Immature natural killer cell (primary cell): ENCODE measurements at regions not wholly inside any gene's neighbourhood (a gene's known extent, or its start where the extent isn't known, plus 50 kb on each side); places are given as distances from the start of the nearest gene placed in this dataset.
A peak's percentile ranks its signal among the peaks of the same experiment; 100 is the strongest.
"Not testable (repeated sequence)": the region's sequence is repeated elsewhere in the genome, so short reads cannot be mapped to it uniquely, and the experiment has no call there.

ENCODE experiments used
- DNase-seq, 3 donors: peaks; one replicate each; pipeline ENCODE4 v3.0.0; 2022; ENCODE audit warnings: mixed read lengths in 1 of 3
- H3K27ac Mint-ChIP-seq, 6 donors: one replicate each; pipeline ENCODE4 v1.8.0; 2020; ENCODE audit warnings: mixed read lengths in 6 of 6, mild to moderate bottlenecking in 5 of 6, inconsistent platforms in 4 of 6, moderate library complexity in 3 of 6
- H3K27me3 Mint-ChIP-seq, 3 donors: one replicate each; pipeline ENCODE4 v1.8.0; 2020 to 2021; ENCODE audit warnings: low read depth in 3 of 3, mild to moderate bottlenecking in 3 of 3, mixed read lengths in 3 of 3, moderate library complexity in 3 of 3, inconsistent platforms in 1 of 3
- H3K36me3 Mint-ChIP-seq, 3 donors: one replicate each; pipeline ENCODE4 v1.8.0; 2020; ENCODE audit warnings: mixed read lengths in 3 of 3, inconsistent platforms in 2 of 3, mild to moderate bottlenecking in 2 of 3
- H3K4me1 Mint-ChIP-seq, 2 donors: one replicate each; pipeline ENCODE4 v1.8.0; 2020; ENCODE audit warnings: inconsistent platforms in 2 of 2, mild to moderate bottlenecking in 2 of 2, mixed read lengths in 2 of 2, moderate library complexity in 1 of 2
- H3K4me3 Mint-ChIP-seq, 5 donors: one replicate each; pipeline ENCODE4 v1.8.0; 2020; ENCODE audit warnings: mild to moderate bottlenecking in 5 of 5, mixed read lengths in 5 of 5, inconsistent platforms in 3 of 5, moderate library complexity in 3 of 5
- H3K9me3 Mint-ChIP-seq, 6 donors: one replicate each; pipeline ENCODE4 v1.8.0; 2020; ENCODE audit warnings: mild to moderate bottlenecking in 6 of 6, mixed read lengths in 6 of 6, inconsistent platforms in 4 of 6, moderate library complexity in 3 of 6

DNA sequence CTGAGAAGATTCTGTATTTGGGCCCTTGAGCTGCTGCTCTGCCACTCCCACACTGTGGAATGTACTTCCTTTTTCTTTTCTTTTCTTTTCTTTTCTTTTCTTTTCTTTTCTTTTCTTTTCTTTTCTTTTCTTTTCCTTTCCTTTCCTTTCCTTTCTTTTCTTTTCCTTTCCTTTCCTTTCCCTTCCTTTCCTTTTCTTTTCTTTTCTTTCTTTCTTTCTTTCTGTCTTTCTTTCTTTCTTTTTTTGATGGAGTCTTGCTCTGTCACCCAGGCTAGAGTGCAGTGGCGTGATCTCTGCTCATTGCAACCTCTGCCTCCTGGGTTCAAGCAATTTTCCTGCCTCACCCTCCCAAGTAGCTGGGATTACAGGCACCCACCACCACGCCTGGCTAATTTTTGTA lies 89.8 kb downstream of the DNAAF6 start:
- H3K9me3 Mint-ChIP-seq, H3K36me3 Mint-ChIP-seq, H3K4me3 Mint-ChIP-seq, H3K27ac Mint-ChIP-seq, DNase-seq, H3K4me1 Mint-ChIP-seq: not testable (repeated sequence)
- H3K27me3 Mint-ChIP-seq, result peaks cover 2 to 15% (median 2%) of the 10 kb centered on the region in 3 donors

GRCh38 chrX:107298276-107298675 lies 91.9 kb downstream of the DNAAF6 start:
- Mint-ChIP-seq H3K27me3 (peaks cover 2 to 16% (median 5%) of the 10 kb centered on the region in 3 donors), H3K4me1 (no peaks in the 10 kb centered on the region), H3K27ac (no peak overlapping the region), H3K9me3 (no peaks in the 10 kb centered on the region), H3K4me3 (no peak overlapping the region), H3K36me3 (no peaks in the 10 kb centered on the region)
- no peak for DNase-seq

GRCh38 chrX:107301253-107301652 lies 94.8 kb downstream of the DNAAF6 start:
- no peak for DNase-seq
- Mint-ChIP-seq H3K27me3 (peaks cover 2 to 26% (median 12%) of the 10 kb centered on the region in 3 donors), H3K27ac (no peak overlapping the region), H3K36me3 (no peaks in the 10 kb centered on the region), H3K9me3 (no peaks in the 10 kb centered on the region), H3K4me1 (no peaks in the 10 kb centered on the region), H3K4me3 (no peak overlapping the region)

DNA sequence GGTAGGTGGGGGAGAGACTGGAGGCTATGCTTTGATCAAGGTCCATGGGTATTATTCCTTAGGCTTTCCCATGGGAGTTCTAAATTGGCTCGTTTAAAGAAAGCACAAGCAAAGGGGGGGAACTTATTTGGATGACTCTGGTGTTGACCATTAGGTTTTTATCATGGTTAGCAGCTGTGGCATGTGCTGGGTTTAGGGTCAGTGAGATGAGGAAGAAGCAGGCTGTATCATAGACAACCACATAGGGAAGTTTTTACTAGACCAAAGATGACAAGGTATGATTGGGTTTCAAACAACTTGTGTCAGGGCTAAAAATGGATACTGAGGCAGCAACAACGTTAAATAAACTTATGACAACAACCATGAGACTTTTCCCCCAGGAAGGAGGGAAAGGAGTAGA lies 97.7 kb downstream of the DNAAF6 start:
- Mint-ChIP-seq H3K9me3 (no peaks in the 10 kb centered on the region), H3K4me1 (no peaks in the 10 kb centered on the region)

DNA sequence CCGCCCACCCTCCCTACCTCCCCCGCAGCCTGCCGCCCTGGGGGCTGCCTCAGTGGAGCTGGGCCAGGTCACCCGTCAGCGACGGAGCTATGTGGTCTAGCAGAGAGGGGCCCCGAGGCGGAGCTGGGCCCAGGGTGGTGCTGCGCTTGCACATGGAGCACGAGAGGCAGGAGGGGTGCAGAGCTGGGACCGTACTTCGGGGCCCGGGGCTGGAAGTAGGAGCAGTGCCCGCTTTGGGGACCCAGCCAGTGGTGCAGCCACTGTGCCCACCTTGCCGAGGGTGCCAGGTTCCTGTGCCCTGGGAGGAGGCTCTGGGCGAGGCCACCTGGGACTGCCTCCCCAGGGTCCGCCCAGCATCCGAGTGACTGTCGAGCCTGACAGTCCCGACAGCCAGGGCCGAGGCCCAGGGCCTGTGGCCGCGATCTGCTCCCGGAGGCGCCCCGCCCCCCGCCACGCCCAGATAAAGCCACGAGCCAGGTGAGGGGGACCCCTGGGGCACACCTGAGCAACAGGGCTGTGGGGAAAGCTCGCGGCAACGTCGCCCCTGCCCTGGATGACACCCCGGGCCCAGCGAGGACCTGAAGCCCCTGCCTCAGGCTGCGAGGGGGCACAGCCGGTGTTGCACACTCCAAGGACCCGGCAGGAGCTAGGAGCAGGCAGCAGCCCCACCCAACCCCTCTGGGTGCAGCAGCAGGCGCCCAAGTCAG lies 117.5 kb downstream of the DNAAF6 start:
- no peaks in the 10 kb centered on the region for H3K4me1 Mint-ChIP-seq

More for the DNA sequence above, 97.7 kb downstream of the DNAAF6 start:
- H3K4me3 Mint-ChIP-seq, result no peak overlapping the region
- no peak overlapping the region for H3K27ac Mint-ChIP-seq
- H3K27me3 Mint-ChIP-seq, result peaks cover 2 to 13% (median 11%) of the 10 kb centered on the region in 3 donors
- no peak for DNase-seq
- H3K36me3 Mint-ChIP-seq, result no peaks in the 10 kb centered on the region

GRCh38 chrX:107324493-107325310 lies 118.3 kb downstream of the DNAAF6 start:
- Mint-ChIP-seq H3K4me3 (no peak overlapping the region), H3K27ac (no peak overlapping the region), H3K36me3 (no peaks in the 10 kb centered on the region), H3K4me1 (no peaks in the 10 kb centered on the region), H3K27me3 (peaks cover 0 to 6% (median 5%) of the 10 kb centered on the region in 3 donors), H3K9me3 (no peaks in the 10 kb centered on the region)
- peak in 2 of 3 donors; percentile 5 to 6 for DNase-seq

More for the DNA sequence above, 117.5 kb downstream of the DNAAF6 start:
- no peak for DNase-seq
- no peaks in the 10 kb centered on the region for H3K9me3 Mint-ChIP-seq
- no peak overlapping the region for H3K4me3 Mint-ChIP-seq
- no peak overlapping the region for H3K27ac Mint-ChIP-seq
- H3K27me3 Mint-ChIP-seq, result peaks cover 0 to 6% (median 5%) of the 10 kb centered on the region in 3 donors
- H3K36me3 Mint-ChIP-seq, result no peaks in the 10 kb centered on the region

DNA sequence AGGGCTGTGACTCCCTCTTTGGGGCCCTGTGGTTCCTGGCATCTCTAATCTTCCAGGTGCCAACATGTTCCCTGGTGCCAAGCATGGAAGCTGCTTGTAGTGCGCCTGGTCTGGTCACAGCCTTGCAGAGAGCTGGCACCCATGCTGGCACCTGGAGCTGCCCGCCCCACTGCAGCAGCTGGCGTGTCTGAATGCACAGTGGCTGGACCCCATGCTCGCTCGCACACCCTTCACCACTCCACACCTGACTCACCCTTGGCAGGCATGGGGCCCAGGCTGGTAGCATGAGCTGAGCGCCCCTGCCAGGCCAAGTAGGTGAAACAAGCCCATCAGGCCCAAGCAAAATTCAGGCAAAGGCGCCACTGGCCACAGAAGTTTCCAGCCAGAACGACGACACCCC lies 119.1 kb downstream of the DNAAF6 start:
- no peak for DNase-seq
- no peaks in the 10 kb centered on the region for H3K4me1 Mint-ChIP-seq
- H3K4me3 Mint-ChIP-seq, result no peak overlapping the region
- no peaks in the 10 kb centered on the region for H3K9me3 Mint-ChIP-seq
- no peaks in the 10 kb centered on the region for H3K36me3 Mint-ChIP-seq
- H3K27ac Mint-ChIP-seq, result no peak overlapping the region
- H3K27me3 Mint-ChIP-seq, result peaks cover 0 to 3% (median 2%) of the 10 kb centered on the region in 3 donors

DNA sequence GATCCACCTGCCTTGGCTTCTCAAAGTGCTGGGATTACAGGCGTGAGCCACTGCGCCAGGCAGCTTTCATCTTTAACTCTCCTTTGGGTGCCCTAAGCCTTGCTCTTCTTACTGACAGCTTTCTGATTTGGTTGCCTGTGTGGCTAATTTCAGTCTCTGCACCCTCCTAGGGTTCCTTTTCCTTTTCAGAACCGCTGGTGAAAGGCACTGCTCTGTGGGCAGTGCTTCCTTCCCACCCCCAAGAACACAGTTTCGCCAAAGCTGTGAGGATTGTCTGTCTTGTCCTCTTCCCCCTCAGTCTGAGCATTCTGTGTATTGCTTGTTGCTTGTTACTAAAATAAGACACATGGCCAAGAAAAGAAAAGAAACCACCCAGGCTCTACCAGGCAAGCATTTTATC lies 101.4 kb upstream of the FRMPD3 start:
- Mint-ChIP-seq H3K36me3 (no peaks in the 10 kb centered on the region), H3K4me1 (no peaks in the 10 kb centered on the region), H3K27ac (no peak overlapping the region), H3K4me3 (no peak overlapping the region), H3K27me3 (peaks cover 5 to 9% (median 8%) of the 10 kb centered on the region in 3 donors), H3K9me3 (no peaks in the 10 kb centered on the region)
- DNase-seq, result no peak

DNA sequence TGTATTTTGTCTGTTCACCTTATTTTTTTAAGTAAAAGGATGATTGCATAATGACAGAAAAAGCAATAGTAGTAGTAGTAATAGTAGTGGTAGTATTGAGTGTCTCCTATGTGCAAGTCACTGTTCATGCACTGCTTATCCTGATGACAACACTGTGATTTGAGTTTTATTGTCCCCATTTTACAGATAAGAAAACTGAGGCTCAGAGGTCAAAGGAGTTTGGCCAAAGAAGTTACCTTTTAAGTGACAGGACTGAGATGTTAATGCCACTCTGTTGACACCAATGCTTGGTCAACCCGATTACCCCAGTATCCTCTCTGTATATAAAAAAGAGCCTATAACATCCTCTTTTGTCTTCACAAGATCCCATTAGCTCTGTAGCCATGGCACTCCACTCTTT lies 100.5 kb upstream of the FRMPD3 start:
- H3K4me3 Mint-ChIP-seq, result no peak overlapping the region
- H3K4me1 Mint-ChIP-seq, result no peaks in the 10 kb centered on the region
- H3K36me3 Mint-ChIP-seq, result no peaks in the 10 kb centered on the region
- no peak overlapping the region for H3K27ac Mint-ChIP-seq
- H3K9me3 Mint-ChIP-seq, result peaks cover 0 to 3% (median 0%) of the 10 kb centered on the region in 6 donors
- DNase-seq, result no peak
- H3K27me3 Mint-ChIP-seq, result peaks cover 5 to 8% (median 5%) of the 10 kb centered on the region in 3 donors

GRCh38 chrX:107355533-107355932 lies 93.9 kb upstream of the FRMPD3 start:
- no peak overlapping the region for H3K27ac Mint-ChIP-seq
- H3K4me3 Mint-ChIP-seq, result no peak overlapping the region
- H3K4me1 Mint-ChIP-seq, result no peaks in the 10 kb centered on the region
- DNase-seq, result no peak
- H3K36me3 Mint-ChIP-seq, result no peaks in the 10 kb centered on the region
- peaks cover 0 to 4% (median 0%) of the 10 kb centered on the region in 6 donors for H3K9me3 Mint-ChIP-seq
- H3K27me3 Mint-ChIP-seq, result peaks cover 5 to 7% (median 5%) of the 10 kb centered on the region in 3 donors

GRCh38 chrX:107360788-107361360 lies 88.6 kb upstream of the FRMPD3 start:
- H3K4me1 Mint-ChIP-seq, result no peaks in the 10 kb centered on the region
- peaks cover 0 to 2% (median 0%) of the 10 kb centered on the region in 6 donors for H3K9me3 Mint-ChIP-seq
- no peak overlapping the region for H3K4me3 Mint-ChIP-seq
- no peak overlapping the region for H3K27ac Mint-ChIP-seq
- DNase-seq, result no peak
- peaks cover 0 to 11% (median 5%) of the 10 kb centered on the region in 3 donors for H3K27me3 Mint-ChIP-seq
- H3K36me3 Mint-ChIP-seq, result no peaks in the 10 kb centered on the region

- not testable (repeated sequence) for H3K27me3 Mint-ChIP-seq, H3K4me1 Mint-ChIP-seq, DNase-seq, H3K36me3 Mint-ChIP-seq, H3K9me3 Mint-ChIP-seq, H3K4me3 Mint-ChIP-seq, H3K27ac Mint-ChIP-seq
Observed at GRCh38 chrX:107370185-107370584, 79.3 kb upstream of the FRMPD3 start.

DNA sequence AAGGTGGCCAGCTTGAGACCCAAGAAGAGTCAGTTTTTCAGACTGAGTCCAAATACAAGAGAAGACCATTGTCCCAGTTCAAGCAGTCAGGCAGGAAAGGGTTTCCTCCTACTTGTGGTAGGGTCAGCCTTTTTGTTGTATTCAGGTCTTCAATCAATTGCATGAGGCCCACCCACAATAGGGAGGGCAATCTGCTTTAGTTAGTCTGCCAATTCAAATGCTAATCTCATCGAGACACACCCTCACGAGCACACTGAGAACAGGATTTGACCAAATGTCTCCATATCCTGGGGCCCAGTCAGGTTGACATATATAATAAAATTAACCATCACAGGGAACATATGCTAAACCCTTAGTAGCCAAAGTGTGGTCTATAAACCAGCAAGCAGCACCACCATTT lies 75.3 kb upstream of the FRMPD3 start:
- Mint-ChIP-seq H3K4me1 (no peaks in the 10 kb centered on the region), H3K4me3 (no peak overlapping the region)

DNA sequence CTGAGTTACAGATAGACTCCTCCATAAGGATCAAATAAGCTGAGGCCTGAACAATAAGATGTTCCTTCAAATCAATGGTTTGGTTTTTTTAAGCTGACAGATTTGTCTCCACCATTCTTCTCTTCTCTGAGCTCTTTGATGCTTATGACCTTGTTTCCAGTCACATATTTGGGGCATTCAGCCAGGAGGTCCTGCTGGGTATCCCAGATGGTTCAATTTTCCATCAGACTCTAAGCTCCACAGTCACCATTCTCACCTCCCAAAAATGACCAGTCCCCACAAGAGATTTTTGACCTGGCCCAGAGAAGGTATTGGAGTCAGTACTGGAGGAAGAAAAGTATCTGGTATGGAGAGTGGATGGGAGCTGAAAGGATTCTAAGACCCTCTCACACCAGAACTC lies 74.6 kb upstream of the FRMPD3 start:
- H3K4me3 Mint-ChIP-seq, result no peak overlapping the region
- no peak overlapping the region for H3K27ac Mint-ChIP-seq
- H3K4me1 Mint-ChIP-seq, result no peaks in the 10 kb centered on the region
- no peaks in the 10 kb centered on the region for H3K9me3 Mint-ChIP-seq
- no peak for DNase-seq
- peaks cover 1 to 8% (median 4%) of the 10 kb centered on the region in 3 donors for H3K27me3 Mint-ChIP-seq
- H3K36me3 Mint-ChIP-seq, result no peaks in the 10 kb centered on the region

More for the DNA sequence above, 75.3 kb upstream of the FRMPD3 start:
- H3K36me3 Mint-ChIP-seq, result no peaks in the 10 kb centered on the region
- H3K27me3 Mint-ChIP-seq, result peaks cover under 1 to 5% (median 4%) of the 10 kb centered on the region in 3 donors
- no peak for DNase-seq
- no peaks in the 10 kb centered on the region for H3K9me3 Mint-ChIP-seq
- H3K27ac Mint-ChIP-seq, result no peak overlapping the region
